ENCODE measurements at regions not wholly inside any gene's neighbourhood (a gene's known extent, or its start where the extent isn't known, plus 50 kb on each side); places are given as distances from the start of the nearest gene placed in this dataset.

- H3K4me1 Mint-ChIP-seq (ENCODE audit: low read depth) = peaks cover 7% of the 10 kb centered on the region
- no peak for TF ChIP-seq CTCF (IDR thresholded peaks at IDR 0.05)
- no peak overlapping the region for H3K27ac Mint-ChIP-seq
- no peak overlapping the region for H3K4me3 Mint-ChIP-seq
- peaks cover 44% of the 10 kb centered on the region for H3K9me3 Mint-ChIP-seq
- peaks cover 13% of the 10 kb centered on the region for H3K36me3 Mint-ChIP-seq (ENCODE audit: low read depth)
- DNase-seq = no peak
- no peaks in the 10 kb centered on the region; the same call in 1 of the 2 replicates for H3K27me3 Mint-ChIP-seq (ENCODE audit: insufficient read depth)
Measured at GRCh38 chr7:155187061-155187785, 110.5 kb upstream of the INSIG1 start.

GRCh38 chr7:155188357-155188756 is 109.3 kb upstream of the INSIG1 start:
- DNase-seq = no peak
- no peak for TF ChIP-seq CTCF (IDR thresholded peaks at IDR 0.05)
- H3K4me3 Mint-ChIP-seq = no peak overlapping the region
- H3K9me3 Mint-ChIP-seq = peaks cover 34% of the 10 kb centered on the region
- peaks cover 8% of the 10 kb centered on the region for H3K27me3 Mint-ChIP-seq (ENCODE audit: insufficient read depth)
- peaks cover 7% of the 10 kb centered on the region for H3K4me1 Mint-ChIP-seq (ENCODE audit: low read depth)
- peaks cover 13% of the 10 kb centered on the region for H3K36me3 Mint-ChIP-seq (ENCODE audit: low read depth)
- H3K27ac Mint-ChIP-seq = no peak overlapping the region

- H3K27me3 Mint-ChIP-seq (ENCODE audit: insufficient read depth) = peaks cover 9% of the 10 kb centered on the region
- no peak overlapping the region for H3K27ac Mint-ChIP-seq
- no peak overlapping the region for H3K4me3 Mint-ChIP-seq
- DNase-seq = no peak
- TF ChIP-seq CTCF (IDR thresholded peaks at IDR 0.05) = no peak
- H3K4me1 Mint-ChIP-seq (ENCODE audit: low read depth) = peaks cover 7% of the 10 kb centered on the region
- H3K36me3 Mint-ChIP-seq (ENCODE audit: low read depth) = peaks cover 13% of the 10 kb centered on the region
- peaks cover 32% of the 10 kb centered on the region for H3K9me3 Mint-ChIP-seq
Measured at GRCh38 chr7:155188821-155189581, 108.7 kb upstream of the INSIG1 start.

- H3K4me1 Mint-ChIP-seq (ENCODE audit: low read depth) = peaks cover 7% of the 10 kb centered on the region
- no peak for DNase-seq
- H3K27me3 Mint-ChIP-seq (ENCODE audit: insufficient read depth) = peaks cover 9% of the 10 kb centered on the region
- TF ChIP-seq CTCF (IDR thresholded peaks at IDR 0.05) = no peak
- H3K9me3 Mint-ChIP-seq = peaks cover 26% of the 10 kb centered on the region
- H3K36me3 Mint-ChIP-seq (ENCODE audit: low read depth) = peaks cover 13% of the 10 kb centered on the region
- no peak overlapping the region for H3K4me3 Mint-ChIP-seq
- H3K27ac Mint-ChIP-seq = no peak overlapping the region
Measured at GRCh38 chr7:155189590-155189989, 108.1 kb upstream of the INSIG1 start.

- peaks cover 15% of the 10 kb centered on the region for H3K9me3 Mint-ChIP-seq
- H3K4me1 Mint-ChIP-seq (ENCODE audit: low read depth) = peaks cover 7% of the 10 kb centered on the region
- no peak overlapping the region for H3K27ac Mint-ChIP-seq
- peaks cover 3% of the 10 kb centered on the region; the same call in 1 of the 2 replicates for H3K36me3 Mint-ChIP-seq (ENCODE audit: low read depth)
- peak overlapping the region; percentile 75 for H3K4me3 Mint-ChIP-seq
- peak; percentile 6 for DNase-seq
- TF ChIP-seq CTCF (IDR thresholded peaks at IDR 0.05) = peak; percentile 91
- peaks cover 9% of the 10 kb centered on the region for H3K27me3 Mint-ChIP-seq (ENCODE audit: insufficient read depth)
Measured at GRCh38 chr7:155190688-155191087, 107.0 kb upstream of the INSIG1 start.
